A172 (cell line): ENCODE measurements at regions not wholly inside any gene's neighbourhood (a gene's known extent, or its start where the extent isn't known, plus 50 kb on each side); places are given as distances from the start of the nearest gene placed in this dataset.
A peak's percentile ranks its signal among the peaks of the same experiment; 100 is the strongest.
"Not testable (repeated sequence)": the region's sequence is repeated elsewhere in the genome, so short reads cannot be mapped to it uniquely, and the experiment has no call there.

Source experiments
- DNase-seq: peaks from one replicate; pipeline ENCODE4 v3.0.0-alpha.2; 2015; ENCODE audit warnings: low spot score

- no peak for DNase-seq
Observed at GRCh38 chr3:159371961-159372360, 570.1 kb downstream of the MFSD1 start.

DNA sequence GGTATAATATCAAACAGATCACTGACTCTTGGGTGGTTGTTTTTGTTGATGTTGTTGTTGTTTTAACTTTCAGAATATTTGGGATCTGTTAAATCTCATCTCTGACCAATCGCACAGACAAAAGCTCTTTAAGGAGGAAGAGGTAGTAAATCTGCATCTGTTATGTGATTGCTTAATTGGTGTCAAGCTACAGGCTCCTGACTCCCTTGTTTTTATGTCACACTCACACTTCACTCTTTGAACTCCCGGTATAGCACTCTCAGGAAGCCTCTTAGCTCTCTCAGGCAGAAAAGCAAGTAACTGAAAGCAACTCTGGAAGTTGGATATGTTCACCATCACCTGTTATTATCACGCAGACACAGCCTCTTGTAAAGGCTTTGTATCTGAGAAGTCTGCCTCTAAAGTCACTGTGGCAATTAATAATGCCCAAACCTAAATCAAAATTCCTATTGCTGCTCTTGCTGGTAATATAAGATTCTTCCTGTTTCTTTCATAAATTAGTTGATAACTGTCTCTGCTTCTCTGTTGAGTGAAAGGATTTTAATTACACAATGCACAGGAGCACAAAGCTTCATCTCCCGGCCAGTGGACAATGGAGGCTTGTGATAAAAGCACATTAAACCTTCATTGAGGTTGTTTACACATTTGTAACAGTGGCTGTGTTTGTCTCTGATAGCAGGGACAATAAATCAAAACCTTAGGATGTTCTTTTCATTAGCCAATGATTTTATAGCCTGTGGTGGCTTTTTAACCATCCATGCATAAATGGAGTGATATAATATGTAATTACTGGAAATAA lies 576.7 kb downstream of the MFSD1 start:
- no peak for DNase-seq

DNA sequence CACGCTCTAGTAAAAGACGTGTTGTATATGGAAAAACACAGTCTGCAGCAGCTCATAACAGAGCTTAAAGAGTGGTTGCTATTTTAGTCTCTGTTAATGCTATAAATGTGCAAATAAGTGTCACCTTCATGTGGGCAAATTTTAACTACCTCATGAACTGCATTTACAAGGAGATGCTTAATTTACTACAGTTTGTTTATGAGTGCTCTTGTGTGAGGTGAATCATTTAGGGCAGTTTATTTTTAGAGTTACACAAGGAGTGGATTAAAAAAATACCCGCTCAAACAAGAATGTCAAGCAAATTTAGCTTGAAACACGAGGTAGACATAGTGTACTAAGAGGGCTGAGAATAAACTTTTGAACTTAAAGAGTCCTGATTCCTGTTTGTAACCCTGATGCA lies 579.0 kb downstream of the MFSD1 start:
- DNase-seq = no peak

- DNase-seq = no peak
Observed at GRCh38 chr3:159390656-159391212, 588.9 kb downstream of the MFSD1 start.

DNA sequence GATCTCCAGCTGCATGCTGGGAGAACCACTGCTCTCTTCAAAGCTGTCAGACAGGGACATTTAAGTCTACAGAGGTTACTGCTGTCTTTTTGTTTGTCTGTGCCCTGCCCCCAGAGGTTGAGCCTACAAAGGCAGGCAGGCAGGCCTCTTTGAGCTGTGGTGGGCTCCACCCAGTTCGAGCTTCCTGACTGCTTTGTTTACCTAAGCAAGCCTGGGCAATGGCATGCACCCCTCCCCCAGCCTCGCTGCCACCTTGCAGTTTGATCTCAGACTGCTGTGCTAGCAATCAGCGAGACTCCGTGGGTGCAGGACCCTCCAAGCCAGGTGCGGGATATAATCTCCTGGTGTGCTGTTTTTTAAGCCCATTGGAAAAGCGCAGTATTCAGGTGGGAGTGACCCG lies 591.0 kb upstream of the IL12A start:
- not testable (repeated sequence) for DNase-seq

- no peak for DNase-seq
Observed at GRCh38 chr3:159401069-159401468, 587.6 kb upstream of the IL12A start.

DNA sequence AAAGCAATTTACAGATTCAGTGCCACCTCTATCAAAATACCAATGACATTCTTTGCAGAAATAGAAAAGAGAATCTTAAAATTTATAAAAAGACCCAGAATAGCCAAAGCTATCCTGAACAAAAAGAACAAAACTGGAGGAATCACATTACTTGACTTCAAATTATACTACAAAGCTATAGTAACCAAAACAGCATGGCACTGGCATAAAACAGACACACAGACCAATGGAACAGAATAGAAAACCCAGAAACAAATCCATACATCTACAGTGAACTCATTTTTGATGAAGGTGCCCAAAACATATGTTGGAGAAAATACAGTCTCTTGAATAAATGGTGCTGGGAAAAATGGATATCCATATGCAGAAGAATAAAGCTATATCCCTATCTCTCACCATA lies 578.9 kb upstream of the IL12A start:
- DNase-seq = not testable (repeated sequence)

DNA sequence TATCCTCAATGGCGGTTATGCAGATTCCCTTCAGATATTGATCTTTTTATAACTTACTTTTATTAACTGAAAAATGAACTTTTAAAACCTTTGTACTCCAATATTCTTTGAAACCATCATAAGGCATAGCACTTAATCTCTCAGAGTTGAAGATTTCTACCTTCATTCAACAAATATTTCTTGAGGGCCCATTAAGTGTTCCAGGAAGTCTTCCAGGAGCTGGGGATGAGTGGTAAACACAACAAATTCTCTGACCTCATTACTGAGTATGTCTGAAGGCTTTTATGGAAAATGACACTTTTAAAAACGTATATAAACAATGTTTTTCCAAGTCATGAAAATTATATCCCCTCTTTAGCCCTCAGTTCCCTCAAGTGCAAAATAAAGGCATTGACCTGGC lies 575.3 kb upstream of the IL12A start:
- no peak for DNase-seq

- DNase-seq = no peak
Observed at GRCh38 chr3:159416856-159417255, 571.8 kb upstream of the IL12A start.

- peak; percentile 20 for DNase-seq
Observed at GRCh38 chr3:159417761-159418160, 570.9 kb upstream of the IL12A start.

DNA sequence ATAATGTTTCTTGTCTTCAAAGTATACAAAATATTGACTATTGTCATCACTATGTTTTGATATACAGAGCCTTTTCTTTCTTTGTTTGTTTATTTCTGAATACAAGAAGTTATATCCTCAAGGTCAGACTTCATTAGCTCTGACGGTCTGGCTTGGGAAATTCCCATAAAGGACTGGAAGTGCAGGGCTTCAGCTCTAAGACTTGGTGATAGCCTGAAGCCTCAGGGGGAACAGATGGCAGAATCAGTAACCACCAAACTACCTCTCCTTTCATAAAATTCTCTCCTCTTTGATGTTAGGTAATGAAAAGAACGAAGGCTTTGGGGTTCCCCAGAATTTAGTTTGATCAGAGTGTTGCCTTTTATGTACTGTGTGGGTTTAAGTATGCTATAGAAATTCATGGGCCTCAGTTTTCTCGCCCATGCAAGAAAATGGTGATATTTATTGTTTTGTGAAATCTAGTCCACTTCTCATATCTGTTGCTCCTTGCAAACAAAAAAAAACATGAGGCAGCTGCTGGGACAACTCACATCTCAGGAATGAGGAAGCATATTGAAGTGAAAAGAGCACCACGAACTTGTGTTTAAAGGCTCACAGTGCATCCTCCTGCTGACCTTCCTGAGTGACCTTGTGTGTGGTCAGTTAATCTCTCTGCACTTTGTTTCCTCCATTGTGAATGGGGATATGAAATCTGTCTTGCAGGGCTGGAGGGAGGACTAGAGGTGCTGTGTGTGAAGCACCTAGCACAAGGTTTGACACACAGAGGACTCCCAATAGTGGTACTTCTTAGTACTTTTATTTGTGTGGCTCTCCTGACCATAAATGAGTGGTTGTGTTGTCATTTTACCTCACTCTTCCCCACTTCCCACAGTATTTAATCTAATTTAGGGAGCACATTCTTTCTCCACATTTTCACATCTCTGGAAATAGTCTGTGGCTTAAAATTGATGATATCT lies 569.8 kb upstream of the IL12A start:
- peak; percentile 76 for DNase-seq

- DNase-seq = no peak
Observed at GRCh38 chr3:159429702-159430101, 558.9 kb upstream of the IL12A start.

DNA sequence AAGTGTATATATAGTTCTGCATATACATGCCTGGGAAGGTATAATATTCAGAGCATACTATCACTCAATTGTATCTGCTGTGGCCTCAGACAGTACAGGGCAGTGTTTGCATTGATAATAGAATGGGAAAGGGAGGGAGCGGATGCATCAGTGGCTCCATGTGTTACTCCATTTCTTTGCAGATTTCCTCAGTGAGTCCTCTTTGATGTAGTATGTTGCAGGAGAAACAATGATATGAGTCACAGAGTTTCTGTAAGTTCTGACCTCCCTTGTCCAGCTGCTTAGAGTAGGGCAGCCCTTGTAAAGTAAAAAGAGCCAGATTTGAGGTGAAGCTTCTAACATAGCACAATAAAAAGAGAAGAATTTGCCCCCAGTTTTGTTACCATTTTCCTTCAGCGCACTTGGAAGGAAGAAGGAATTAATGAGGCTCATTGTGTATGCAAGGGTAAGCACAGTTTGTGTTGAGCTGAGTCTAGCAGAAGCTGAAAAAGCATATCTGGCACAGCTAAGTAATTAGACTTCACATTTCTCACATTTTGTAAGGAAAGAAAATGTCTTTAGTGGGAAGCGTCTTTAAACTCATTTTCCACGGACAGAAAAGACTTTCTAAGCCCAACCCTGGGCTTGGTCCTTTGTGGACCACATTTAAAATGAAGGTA lies 555.8 kb upstream of the IL12A start:
- no peak for DNase-seq

- no peak for DNase-seq
Observed at GRCh38 chr3:159439346-159439745, 549.3 kb upstream of the IL12A start.

- DNase-seq = no peak
Observed at GRCh38 chr3:159441279-159441678, 547.4 kb upstream of the IL12A start.

GRCh38 chr3:159443266-159443665 lies 545.4 kb upstream of the IL12A start:
- peak; percentile 27 for DNase-seq

DNA sequence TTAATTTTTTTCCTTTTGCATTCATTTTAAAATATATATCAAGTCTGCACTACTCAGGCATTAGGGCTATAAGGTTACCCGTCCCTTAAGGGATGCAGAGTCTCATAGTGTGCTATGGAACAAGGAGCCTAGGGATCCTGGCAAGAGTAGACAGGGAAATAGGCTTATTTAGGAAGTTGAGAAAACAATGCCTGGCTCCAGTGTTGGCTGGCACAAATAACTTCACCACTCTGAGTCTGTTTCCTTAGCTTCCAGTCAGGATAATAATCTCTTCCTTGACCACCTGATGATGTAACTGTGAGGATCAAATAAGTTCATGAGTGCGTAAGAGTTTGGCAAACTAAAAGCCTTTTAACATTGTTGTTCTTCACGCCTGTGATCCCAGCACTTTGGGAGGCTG lies 540.8 kb upstream of the IL12A start:
- DNase-seq = no peak

- DNase-seq = no peak
Observed at GRCh38 chr3:159448902-159449301, 539.7 kb upstream of the IL12A start.

DNA sequence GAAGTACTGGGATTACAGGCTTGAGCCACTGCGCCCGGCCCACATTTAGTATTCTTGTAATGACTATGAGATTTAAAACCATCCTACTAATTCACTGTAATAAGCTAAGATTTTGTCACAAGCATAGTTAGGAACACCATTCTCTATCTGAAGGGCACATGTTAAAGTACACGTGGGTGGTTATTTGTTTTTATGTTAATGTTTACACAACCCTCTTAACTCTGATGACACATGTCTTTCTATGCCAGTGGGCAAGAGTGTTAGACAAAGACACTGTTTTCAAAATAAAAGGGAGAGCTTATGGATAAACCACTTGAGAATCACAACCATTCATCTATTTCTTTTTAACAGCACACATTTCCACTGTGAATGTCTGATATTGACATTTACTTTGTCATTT lies 537.6 kb upstream of the IL12A start:
- no peak for DNase-seq

- DNase-seq = no peak
Observed at GRCh38 chr3:159451482-159451881, 537.2 kb upstream of the IL12A start.

DNA sequence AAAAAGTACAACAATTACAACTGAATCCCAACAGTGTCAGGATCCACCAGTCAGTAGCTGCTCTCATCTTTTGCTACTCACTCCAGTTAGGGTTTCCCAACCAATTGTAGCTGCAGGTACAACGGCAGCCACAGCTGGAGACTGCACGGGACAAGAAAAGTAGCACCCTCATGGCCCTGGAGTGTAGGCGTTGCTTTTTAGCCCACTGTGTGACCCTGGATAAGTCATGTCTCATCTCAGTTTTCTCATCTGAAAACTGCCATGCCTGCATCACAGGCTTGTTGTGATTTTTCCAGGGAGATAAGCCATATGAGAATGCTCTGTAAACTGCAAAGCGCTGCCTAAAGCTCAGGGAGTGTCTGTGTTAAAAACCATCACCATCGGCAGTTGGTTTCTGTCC lies 535.6 kb upstream of the IL12A start:
- DNase-seq = no peak

- no peak for DNase-seq
Observed at GRCh38 chr3:159453945-159454344, 534.7 kb upstream of the IL12A start.
